ENCODE measurements at regions not wholly inside any gene's neighbourhood (a gene's known extent, or its start where the extent isn't known, plus 50 kb on each side); places are given as distances from the start of the nearest gene placed in this dataset.
"Not testable (repeated sequence)": the region's sequence is repeated elsewhere in the genome, so short reads cannot be mapped to it uniquely, and the experiment has no call there.

- no peak for DNase-seq
Observed at GRCh38 chr4:122100508-122100907, 51.6 kb upstream of the BLTP1 start.

GRCh38 chr4:122099896-122100295 lies 52.2 kb upstream of the BLTP1 start:
- DNase-seq = no peak

DNA sequence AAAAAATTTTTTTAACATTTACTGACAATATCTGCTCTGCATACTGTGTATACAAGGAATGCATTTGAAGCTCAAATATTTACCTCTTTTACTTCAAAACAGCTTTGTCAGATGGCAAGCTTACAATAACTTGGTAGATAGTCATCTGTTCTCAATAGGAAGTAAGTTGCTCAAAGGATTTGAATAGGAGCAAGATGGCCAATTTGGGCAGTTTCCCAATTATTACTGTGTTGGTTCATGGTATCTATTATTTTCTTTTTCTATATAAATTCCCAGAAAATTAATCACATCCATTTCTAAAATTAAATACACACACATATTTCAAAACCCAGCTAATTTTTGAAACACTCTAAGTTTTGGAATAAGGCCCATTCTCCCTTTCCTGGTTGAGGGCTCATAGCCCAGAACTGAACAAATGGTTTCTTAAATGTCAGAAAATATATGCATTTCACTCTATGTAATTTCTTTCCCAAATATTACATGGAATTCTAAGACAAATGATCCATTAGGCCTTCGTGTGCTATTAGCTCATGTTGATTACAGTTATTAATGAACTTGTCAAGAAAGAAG lies 60.2 kb upstream of the BLTP1 start:
- no peak for DNase-seq

DNA sequence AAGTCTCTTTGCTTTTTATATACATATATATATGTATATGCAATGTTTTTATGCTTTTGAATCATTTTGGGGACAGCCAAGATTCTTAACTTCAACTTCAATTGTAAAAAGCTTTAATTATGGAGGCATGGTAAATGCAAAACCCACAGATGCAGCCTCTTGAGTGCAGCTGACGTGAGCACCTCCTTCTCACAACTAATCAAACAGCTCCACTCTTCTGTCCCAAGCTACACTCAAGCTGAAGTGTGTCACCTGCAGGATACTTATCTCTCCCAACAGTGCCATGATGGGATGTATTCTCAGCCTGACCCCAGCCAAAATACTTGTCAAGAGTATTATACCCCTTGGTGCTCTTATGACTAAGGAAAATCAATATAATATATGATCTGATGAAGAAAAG lies 60.7 kb upstream of the BLTP1 start:
- DNase-seq = no peak

GRCh38 chr4:122090989-122091388 lies 61.1 kb upstream of the BLTP1 start:
- DNase-seq = no peak

- no peak for DNase-seq
Observed at GRCh38 chr4:122086338-122087065, 65.6 kb upstream of the BLTP1 start.

- DNase-seq = no peak
Observed at GRCh38 chr4:122083989-122084388, 68.1 kb upstream of the BLTP1 start.

GRCh38 chr4:122083351-122083750 lies 68.8 kb upstream of the BLTP1 start:
- DNase-seq = no peak

- DNase-seq = no peak
Observed at GRCh38 chr4:122082661-122083060, 69.5 kb upstream of the BLTP1 start.

- not testable (repeated sequence) for DNase-seq
Observed at GRCh38 chr4:122077653-122078052, 74.5 kb upstream of the BLTP1 start.

DNA sequence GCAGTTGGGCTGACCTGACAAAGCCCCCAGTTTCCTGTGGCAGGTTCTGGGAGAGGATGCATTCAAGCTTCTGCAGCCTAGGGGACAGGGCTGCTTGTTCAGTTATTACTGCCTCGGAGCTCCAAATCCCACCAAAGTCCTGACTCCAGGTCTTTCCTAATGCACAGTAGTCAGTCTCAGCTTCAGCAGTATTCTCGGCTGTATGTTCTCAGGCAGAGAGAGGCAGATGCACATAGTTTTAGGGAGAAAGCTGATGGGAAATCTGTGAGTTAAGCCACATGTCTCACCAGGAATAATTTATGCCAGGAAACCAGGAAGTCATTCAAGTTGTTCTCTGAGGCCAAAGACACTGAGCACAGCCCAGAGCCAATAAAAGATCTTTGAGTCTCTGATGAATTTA lies 75.3 kb upstream of the BLTP1 start:
- not testable (repeated sequence) for DNase-seq

DNA sequence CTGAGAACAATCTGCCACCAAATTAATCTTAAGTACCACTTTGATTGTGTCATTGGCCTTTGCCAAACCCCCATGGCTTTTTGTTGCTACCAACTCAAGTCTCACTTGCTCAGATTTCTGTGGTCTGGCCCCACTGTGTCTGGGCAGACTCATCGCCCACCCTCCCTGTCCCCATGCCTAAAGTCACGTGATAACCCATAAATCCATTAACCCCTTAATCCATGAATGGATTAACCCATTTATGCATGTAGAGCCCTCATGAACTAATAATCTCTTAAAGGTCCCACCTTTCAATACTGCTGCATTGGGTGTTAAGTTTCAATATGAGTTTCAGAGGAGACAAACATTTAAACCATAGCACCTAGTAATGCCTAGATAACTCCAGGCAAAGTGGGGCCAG lies 78.5 kb upstream of the BLTP1 start:
- DNase-seq = no peak

GRCh38 chr4:122065915-122066314 lies 86.2 kb upstream of the BLTP1 start:
- DNase-seq = peak; percentile 41

DNA sequence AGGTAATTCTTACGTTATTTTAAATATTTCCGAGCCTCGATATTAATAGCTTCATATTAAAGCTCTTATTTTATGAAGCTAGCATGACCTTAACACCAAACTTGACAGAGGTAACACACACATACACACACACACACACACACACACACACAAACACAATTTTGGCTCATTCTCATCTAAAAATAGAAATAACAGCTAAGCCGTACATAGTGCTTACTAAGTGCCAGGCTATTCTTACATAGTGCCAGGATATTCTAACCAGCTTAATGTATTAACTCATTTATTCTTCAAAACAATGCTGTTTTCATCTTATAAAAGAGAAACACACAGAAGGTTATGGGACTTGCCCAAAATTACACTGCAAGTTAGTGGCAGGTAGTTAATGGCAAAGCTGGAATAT lies 87.0 kb upstream of the BLTP1 start:
- no peak for DNase-seq

DNA sequence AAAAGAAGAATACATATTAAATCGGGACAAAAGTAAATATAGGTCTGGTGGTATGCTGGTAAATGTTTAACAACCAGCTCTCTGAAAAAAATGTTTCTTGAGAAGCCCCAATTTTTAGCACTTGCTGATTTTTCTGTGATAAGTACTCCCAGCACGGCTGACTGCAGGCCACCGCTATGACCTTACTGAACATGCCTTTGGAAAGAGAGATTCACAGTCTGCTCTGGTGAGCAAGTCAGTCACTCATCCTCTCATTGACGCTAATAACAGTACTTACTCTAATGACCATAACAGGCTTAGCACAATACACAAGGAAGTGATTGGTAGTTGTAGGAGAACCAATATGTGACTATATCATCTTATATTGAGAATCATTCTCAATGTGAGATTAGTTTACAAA lies 98.9 kb upstream of the BLTP1 start:
- no peak for DNase-seq

- no peak for DNase-seq
Observed at GRCh38 chr4:122052677-122053076, 99.5 kb upstream of the BLTP1 start.

GRCh38 chr4:122050841-122051240 lies 99.0 kb upstream of the TRPC3 start:
- DNase-seq = no peak

GRCh38 chr4:122047456-122048425 lies 95.9 kb upstream of the TRPC3 start:
- no peak for DNase-seq

GRCh38 chr4:122046255-122046654 lies 94.4 kb upstream of the TRPC3 start:
- DNase-seq = no peak

- DNase-seq = peak; percentile 55
Observed at GRCh38 chr4:122045533-122045932, 93.7 kb upstream of the TRPC3 start.

DNA sequence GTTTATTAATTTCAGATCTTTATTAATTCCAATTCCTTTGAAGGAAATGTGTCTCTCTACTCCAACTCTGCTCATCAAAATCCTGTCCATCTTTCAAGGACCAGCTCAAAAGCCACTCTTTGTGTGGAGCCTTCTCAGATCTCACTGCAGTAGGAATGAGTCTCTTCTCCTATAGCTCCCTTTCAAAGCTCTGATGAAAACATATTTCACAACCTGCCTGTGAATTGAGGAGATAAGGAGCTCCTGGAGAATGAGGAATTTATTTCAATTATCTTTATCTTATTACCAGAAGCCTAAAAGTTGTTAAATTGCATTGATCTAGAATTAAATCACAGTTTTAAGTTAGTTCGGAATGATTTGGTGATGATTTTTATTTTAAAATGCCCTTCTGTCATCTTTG lies 92.6 kb upstream of the TRPC3 start:
- no peak for DNase-seq

- DNase-seq = no peak
Observed at GRCh38 chr4:122041312-122041711, 89.5 kb upstream of the TRPC3 start.

GRCh38 chr4:122038896-122039295 lies 87.0 kb upstream of the TRPC3 start:
- no peak for DNase-seq

GRCh38 chr4:122034619-122035018 lies 82.8 kb upstream of the TRPC3 start:
- no peak for DNase-seq

Data from NCI-H2171 treated with DMSO at 0.1 percent for 48 hours (cell line).